Astrocyte (in vitro differentiated cells and primary cell): ENCODE measurements at regions not wholly inside any gene's neighbourhood (a gene's known extent, or its start where the extent isn't known, plus 50 kb on each side); places are given as distances from the start of the nearest gene placed in this dataset.

Experiments used
- DNase-seq: peaks from one replicate; pipeline ENCODE4 v3.0.0-alpha.2; 2010; ENCODE audit warnings: low read depth
- FAIRE-seq: peaks from 2 replicates; lab custom pipeline; 2011; peaks lifted over from hg19 to GRCh38; lab: Jason Lieb, UNC
- H2AFZ ChIP-seq: 2 replicates; pipeline ENCODE4 v1.6.0; 2012; ENCODE audit warnings: low read depth, low read length, inconsistent platforms
- H3K27ac ChIP-seq: 2 replicates; pipeline ENCODE4 v1.5.1; 2011; ENCODE audit warnings: low read depth, low read length, inconsistent platforms
- H3K27me3 ChIP-seq: 2 replicates; pipeline ENCODE4 v1.6.0; 2011; ENCODE audit warnings: low read length, inconsistent platforms; ENCODE audit not compliant: insufficient read depth
- H3K36me3 ChIP-seq: 2 replicates; pipeline ENCODE4 v1.5.1; 2011; ENCODE audit warnings: low read length, inconsistent platforms; ENCODE audit not compliant: insufficient read depth
- H3K4me1 ChIP-seq: 2 replicates; pipeline ENCODE4 v1.5.1; 2011; ENCODE audit warnings: low read length, inconsistent platforms; ENCODE audit not compliant: insufficient read depth
- H3K4me2 ChIP-seq: 2 replicates; pipeline ENCODE4 v1.6.0; 2012; ENCODE audit warnings: low read length, inconsistent platforms
- H3K4me3 ChIP-seq: 2 replicates; pipeline ENCODE4 v1.5.1; 2011; ENCODE audit warnings: low read depth, mild to moderate bottlenecking, low read length, inconsistent platforms; ENCODE audit not compliant: insufficient read depth
- H3K79me2 ChIP-seq: 2 replicates; pipeline ENCODE4 v1.6.0; 2012; ENCODE audit warnings: mild to moderate bottlenecking, low read length, inconsistent platforms; ENCODE audit not compliant: insufficient read depth
- H3K9ac ChIP-seq: 2 replicates; pipeline ENCODE4 v1.6.0; 2012; ENCODE audit warnings: mild to moderate bottlenecking, low read length, inconsistent platforms
- H3K9me3 ChIP-seq: 2 replicates; pipeline ENCODE4 v1.5.1; 2012; ENCODE audit warnings: low read depth, mild to moderate bottlenecking, low read length, inconsistent platforms; ENCODE audit not compliant: insufficient read depth
- H4K20me1 ChIP-seq: 2 replicates; pipeline ENCODE4 v1.6.0; 2012; ENCODE audit warnings: low read length, inconsistent platforms; ENCODE audit not compliant: insufficient read depth
- H3K27ac Mint-ChIP-seq: one replicate; pipeline ENCODE4 v1.8.0; 2021; ENCODE audit warnings: mild to moderate bottlenecking, mixed read lengths; ENCODE audit not compliant: unreplicated experiment
- H3K27me3 Mint-ChIP-seq: one replicate; pipeline ENCODE4 v1.8.0; 2021; ENCODE audit warnings: low read depth, mixed read lengths; ENCODE audit not compliant: unreplicated experiment
- H3K36me3 Mint-ChIP-seq: one replicate; pipeline ENCODE4 v1.8.0; 2021; ENCODE audit warnings: low read depth, mixed read lengths; ENCODE audit not compliant: unreplicated experiment
- H3K4me1 Mint-ChIP-seq: one replicate; pipeline ENCODE4 v1.8.0; 2021; ENCODE audit warnings: low read depth, mixed read lengths; ENCODE audit not compliant: unreplicated experiment
- H3K4me3 Mint-ChIP-seq: one replicate; pipeline ENCODE4 v1.8.0; 2021; ENCODE audit warnings: mild to moderate bottlenecking, moderate library complexity, mixed read lengths; ENCODE audit not compliant: unreplicated experiment
- H3K9me3 Mint-ChIP-seq: one replicate; pipeline ENCODE4 v1.8.0; 2021; ENCODE audit warnings: mild to moderate bottlenecking, mixed read lengths; ENCODE audit not compliant: unreplicated experiment
- CTCF ChIP-seq: IDR thresholded peaks from 2 replicates; pipeline ENCODE4 v1.5.1; 2011; ENCODE audit warnings: low read depth, mild to moderate bottlenecking, inconsistent platforms, low read length, moderate library complexity; ENCODE audit not compliant: insufficient read depth
- EZH2 ChIP-seq: IDR thresholded peaks from 2 replicates; pipeline ENCODE4 v1.6.1; 2012; ENCODE audit warnings: mild to moderate bottlenecking, low read length, inconsistent platforms; ENCODE audit not compliant: insufficient read depth

- TF ChIP-seq CTCF (no peak), EZH2 (no peak)
- FAIRE-seq (no peak), DNase-seq (no peak)
- Mint-ChIP-seq H3K4me1 (peaks cover 5% of the 10 kb centered on the region), H3K4me3 (no peak overlapping the region), H3K9me3 (peaks cover 4% of the 10 kb centered on the region), H3K27ac (no peak overlapping the region), H3K36me3 (no peaks in the 10 kb centered on the region), H3K27me3 (no peaks in the 10 kb centered on the region)
- no peaks in the 10 kb centered on the region for H3K79me2 ChIP-seq
- no peak overlapping the region for H3K27ac ChIP-seq
- no peaks in the 10 kb centered on the region for H3K9me3 ChIP-seq
- H3K4me2 ChIP-seq = no peak overlapping the region
- H3K27me3 ChIP-seq = no peaks in the 10 kb centered on the region
- no peak overlapping the region for H2AFZ ChIP-seq
- H3K9ac ChIP-seq = no peak overlapping the region
- H3K4me1 ChIP-seq = no peaks in the 10 kb centered on the region
- H3K36me3 ChIP-seq = no peaks in the 10 kb centered on the region
- no peaks in the 10 kb centered on the region for H4K20me1 ChIP-seq
- no peak overlapping the region for H3K4me3 ChIP-seq
Measured at GRCh38 chr1:70847013-70847412, 200.6 kb downstream of the PTGER3 start.

- H3K36me3 Mint-ChIP-seq = no peaks in the 10 kb centered on the region
- H3K27ac Mint-ChIP-seq = no peak overlapping the region
- H3K79me2 ChIP-seq = no peaks in the 10 kb centered on the region
- no peak overlapping the region for H3K4me3 Mint-ChIP-seq
- H3K27me3 ChIP-seq = no peaks in the 10 kb centered on the region
- H3K9ac ChIP-seq = no peak overlapping the region
- no peak overlapping the region for H3K27ac ChIP-seq
- H3K4me2 ChIP-seq = no peak overlapping the region
- DNase-seq (no peak), FAIRE-seq (no peak)
- no peaks in the 10 kb centered on the region for H3K36me3 ChIP-seq
- peaks cover 3% of the 10 kb centered on the region for H3K9me3 Mint-ChIP-seq
- no peak overlapping the region for H2AFZ ChIP-seq
- no peaks in the 10 kb centered on the region for H3K4me1 ChIP-seq
- H4K20me1 ChIP-seq = no peaks in the 10 kb centered on the region
- H3K4me1 Mint-ChIP-seq = no peaks in the 10 kb centered on the region
- no peaks in the 10 kb centered on the region for H3K9me3 ChIP-seq
- no peaks in the 10 kb centered on the region for H3K27me3 Mint-ChIP-seq
- H3K4me3 ChIP-seq = no peak overlapping the region
- no peak for TF ChIP-seq CTCF
- TF ChIP-seq EZH2 = no peak
Measured at GRCh38 chr1:70855203-70855602, 192.4 kb downstream of the PTGER3 start.

GRCh38 chr1:70856201-70856600 lies 191.4 kb downstream of the PTGER3 start:
- no peaks in the 10 kb centered on the region for H3K27me3 Mint-ChIP-seq

More at GRCh38 chr1:70856201-70856600, 191.4 kb downstream of the PTGER3 start:
- no peak overlapping the region for H3K4me3 Mint-ChIP-seq
- FAIRE-seq = no peak
- Histone ChIP-seq H3K79me2 (no peaks in the 10 kb centered on the region), H2AFZ (no peak overlapping the region), H4K20me1 (no peaks in the 10 kb centered on the region), H3K36me3 (no peaks in the 10 kb centered on the region), H3K4me1 (no peaks in the 10 kb centered on the region), H3K9ac (no peak overlapping the region), H3K27ac (no peak overlapping the region), H3K27me3 (no peaks in the 10 kb centered on the region), H3K4me3 (no peak overlapping the region), H3K9me3 (no peaks in the 10 kb centered on the region), H3K4me2 (no peak overlapping the region)
- H3K36me3 Mint-ChIP-seq = no peaks in the 10 kb centered on the region
- H3K9me3 Mint-ChIP-seq = peaks cover 2% of the 10 kb centered on the region
- TF ChIP-seq CTCF (no peak), EZH2 (no peak)
- no peak for DNase-seq
- H3K27ac Mint-ChIP-seq = no peak overlapping the region
- H3K4me1 Mint-ChIP-seq = no peaks in the 10 kb centered on the region
